ENCODE measurements at regions not wholly inside any gene's neighbourhood (a gene's known extent, or its start where the extent isn't known, plus 50 kb on each side); places are given as distances from the start of the nearest gene placed in this dataset.
"Not testable (repeated sequence)": the region's sequence is repeated elsewhere in the genome, so short reads cannot be mapped to it uniquely, and the experiment has no call there.

GRCh38 chr5:107072440-107072839 lies 598.3 kb downstream of the EFNA5 start:
- DNase-seq (ENCODE audit: low read depth) = no peak

GRCh38 chr5:107068782-107069181 lies 602.0 kb downstream of the EFNA5 start:
- DNase-seq (ENCODE audit: low read depth) = no peak

GRCh38 chr5:107067395-107067794 lies 603.3 kb downstream of the EFNA5 start:
- no peak for DNase-seq (ENCODE audit: low read depth)

GRCh38 chr5:107063511-107063910 lies 607.2 kb downstream of the EFNA5 start:
- DNase-seq (ENCODE audit: low read depth) = no peak

GRCh38 chr5:107058803-107059202 lies 611.9 kb downstream of the EFNA5 start:
- no peak for DNase-seq (ENCODE audit: low read depth)

GRCh38 chr5:107058235-107058634 lies 612.5 kb downstream of the EFNA5 start:
- no peak for DNase-seq (ENCODE audit: low read depth)

- DNase-seq (ENCODE audit: low read depth) = no peak
Observed at GRCh38 chr5:107056278-107056677, 614.5 kb downstream of the EFNA5 start.

- no peak for DNase-seq (ENCODE audit: low read depth)
Observed at GRCh38 chr5:107047048-107047447, 623.7 kb downstream of the EFNA5 start.

GRCh38 chr5:107043665-107044064 lies 627.1 kb downstream of the EFNA5 start:
- no peak for DNase-seq (ENCODE audit: low read depth)

GRCh38 chr5:107040907-107041306 lies 629.8 kb downstream of the EFNA5 start:
- no peak for DNase-seq (ENCODE audit: low read depth)

- DNase-seq (ENCODE audit: low read depth) = no peak
Observed at GRCh38 chr5:107032629-107033028, 638.1 kb downstream of the EFNA5 start.

GRCh38 chr5:107028938-107029337 lies 641.8 kb downstream of the EFNA5 start:
- DNase-seq (ENCODE audit: low read depth) = no peak

GRCh38 chr5:107025712-107026497 lies 644.8 kb downstream of the EFNA5 start:
- DNase-seq (ENCODE audit: low read depth) = no peak

- no peak for DNase-seq (ENCODE audit: low read depth)
Observed at GRCh38 chr5:107023732-107024131, 647.0 kb downstream of the EFNA5 start.

GRCh38 chr5:107021575-107021974 lies 649.2 kb downstream of the EFNA5 start:
- DNase-seq (ENCODE audit: low read depth) = no peak

GRCh38 chr5:107020626-107021025 lies 650.1 kb downstream of the EFNA5 start:
- no peak for DNase-seq (ENCODE audit: low read depth)

- no peak for DNase-seq (ENCODE audit: low read depth)
Observed at GRCh38 chr5:107017616-107018015, 653.1 kb downstream of the EFNA5 start.

GRCh38 chr5:107012371-107012770 lies 658.4 kb downstream of the EFNA5 start:
- DNase-seq (ENCODE audit: low read depth) = no peak

GRCh38 chr5:107011605-107012004 lies 659.1 kb downstream of the EFNA5 start:
- DNase-seq (ENCODE audit: low read depth) = no peak

GRCh38 chr5:107010060-107010459 lies 660.7 kb downstream of the EFNA5 start:
- no peak for DNase-seq (ENCODE audit: low read depth)

- DNase-seq (ENCODE audit: low read depth) = no peak
Observed at GRCh38 chr5:107005653-107006052, 665.1 kb downstream of the EFNA5 start.

- no peak for DNase-seq (ENCODE audit: low read depth)
Observed at GRCh38 chr5:107005161-107005560, 665.6 kb downstream of the EFNA5 start.

- no peak for DNase-seq (ENCODE audit: low read depth)
Observed at GRCh38 chr5:107002115-107002514, 668.6 kb downstream of the EFNA5 start.

GRCh38 chr5:106999506-106999905 lies 671.2 kb downstream of the EFNA5 start:
- DNase-seq (ENCODE audit: low read depth) = not testable (repeated sequence)
